Spleen (tissue), 11 donors: ENCODE measurements at regions not wholly inside any gene's neighbourhood (a gene's known extent, or its start where the extent isn't known, plus 50 kb on each side); places are given as distances from the start of the nearest gene placed in this dataset.

Experiments
- DNase-seq: peaks from one replicate; pipeline ENCODE4 v3.0.0-alpha.2; 2020
- H3K27ac ChIP-seq, 8 donors: fragments of 200-600 bp; sonication (generic) in 7 of 8; 1 replicate in 4 of 8; 2 replicates in 4 of 8; pipeline versions ENCODE4 v1.5.0 to v1.8.0; 2016 to 2021; ENCODE audit warnings: inconsistent platforms in 4 of 8, mild to moderate bottlenecking in 4 of 8, moderate library complexity in 1 of 8
- H3K27me3 ChIP-seq, 7 donors: fragments of 200-600 bp; sonication (generic) in 6 of 7; replicated peaks in 1 of 7; 1 replicate in 4 of 7; 2 replicates in 3 of 7; pipeline versions ENCODE4 v1.5.0 to v1.8.0; 2016 to 2021; ENCODE audit warnings: inconsistent platforms in 3 of 7, mild to moderate bottlenecking in 1 of 7
- H3K36me3 ChIP-seq, 6 donors: fragments of 200-600 bp; sonication (generic) in 5 of 6; 1 replicate in 4 of 6; 2 replicates in 2 of 6; pipeline versions ENCODE4 v1.5.0 to v1.8.0; 2016 to 2021; ENCODE audit warnings: inconsistent platforms in 2 of 6
- H3K4me1 ChIP-seq, 6 donors: fragments of 200-600 bp; sonication (generic) in 5 of 6; 1 replicate in 3 of 6; 2 replicates in 3 of 6; pipeline versions ENCODE4 v1.5.0 to v1.8.0; 2016 to 2021; ENCODE audit warnings: inconsistent platforms in 3 of 6
- H3K4me3 ChIP-seq, 8 donors: fragments of 200-600 bp; sonication (generic) in 7 of 8; 1 replicate in 4 of 8; 2 replicates in 4 of 8; pipeline versions ENCODE4 v1.5.0 to v1.8.0; 2016 to 2021; ENCODE audit warnings: inconsistent platforms in 4 of 8, mild to moderate bottlenecking in 4 of 8, moderate library complexity in 2 of 8
- H3K9me3 ChIP-seq, 8 donors: fragments of 200-600 bp; sonication (generic) in 7 of 8; 1 replicate in 4 of 8; 2 replicates in 4 of 8; pipeline versions ENCODE4 v1.5.0 to v1.8.0; 2016 to 2021; ENCODE audit warnings: inconsistent platforms in 4 of 8
- POLR2A ChIP-seq, 3 donors: fragments of 450-650 bp; IDR thresholded peaks; one replicate each; pipeline ENCODE4 v1.5.1; 2017; ENCODE audit warnings: antibody characterized with exemption in 3 of 3, mild to moderate bottlenecking in 1 of 3
- POLR2AphosphoS5 ChIP-seq, 3 donors: sonication (generic); formaldehyde crosslinking; IDR thresholded peaks; one replicate each; pipeline ENCODE4 v1.5.1; 2017; ENCODE audit warnings: antibody characterized with exemption in 3 of 3
- WGBS, 5 donors: extraction: QIAGEN DNeasy Blood & Tissue Kit in 3 of 5; methylation state at CpG; one replicate each; pipeline versions ENCODE4 v1.1.5 to v1.1.7; 2013 to 2018; 5-methylcytosine and 5-hydroxymethylcytosine counted together
- intact Hi-C: fragments of 100-400 bp; cut with DNase I; formaldehyde crosslinking; loops from one replicate; pipeline ENCODE4 v1.15.0; 2023; ENCODE audit warnings: low total_unique reads
- TF ChIP-seq, protein P1 (sequence below), 11 experiments: fragments of 200-600 bp in 7 of 11; fragments of 450-650 bp in 4 of 11; sonication (generic) in 4 of 11; IDR thresholded peaks in 8 of 11; conservative IDR thresholded peaks in 3 of 11; 1 replicate in 7 of 11; 2 replicates in 4 of 11; pipeline versions ENCODE4 v1.4.0 to v1.8.0; 2016 to 2021; ENCODE audit warnings: antibody characterized with exemption in 11 of 11, inconsistent platforms in 4 of 11, mild to moderate bottlenecking in 1 of 11
- donor health status: healthy with polysubstance abuse.
- donor health status: DM: no; HTN: no; CAD: no; lungs with moderate emphysema.
- donor health status: DM: no; HTN: no; CAD: no.
- donor health status: Bipolar disorder and iron deficiency.
- donor health status: healthy.
- donor health status: DM: no; HTN: no; CAD: no.
- donor health status: DM: yes; HTN: yes; CAD: no.

DNA sequence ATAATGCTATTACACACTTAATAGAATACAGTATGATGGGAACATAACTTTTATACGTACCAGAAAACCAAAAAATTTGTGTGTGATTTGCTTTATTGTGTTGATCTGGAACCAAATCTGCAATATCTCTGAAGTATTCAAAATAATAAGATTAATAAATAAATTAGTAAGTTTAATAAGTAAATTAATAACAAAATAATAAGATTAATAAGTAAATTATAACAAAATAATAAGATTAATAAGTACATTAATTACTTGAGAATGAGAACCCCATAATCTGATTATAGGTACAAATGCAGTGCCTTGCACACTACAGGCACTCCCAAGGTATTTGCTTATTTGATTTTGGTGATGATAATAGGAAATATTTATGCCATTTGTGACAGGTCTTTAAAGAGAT, 267.4 kb downstream of the ZNF326 start:
- intact Hi-C loops, result no loop called here
- WGBS, 5 donors, result 85 to 100% (median 89%) methylated on average over 1 of the region's 1 CpG
- H3K36me3 ChIP-seq, result no peaks in the 10 kb centered on the region
- H3K9me3 ChIP-seq, result no peaks in the 10 kb centered on the region
- no peak for TF ChIP-seq POLR2A (IDR thresholded peaks at IDR 0.05)
- TF ChIP-seq POLR2AphosphoS5 (IDR thresholded peaks at IDR 0.05), result no peak
- TF ChIP-seq, protein P1, sequence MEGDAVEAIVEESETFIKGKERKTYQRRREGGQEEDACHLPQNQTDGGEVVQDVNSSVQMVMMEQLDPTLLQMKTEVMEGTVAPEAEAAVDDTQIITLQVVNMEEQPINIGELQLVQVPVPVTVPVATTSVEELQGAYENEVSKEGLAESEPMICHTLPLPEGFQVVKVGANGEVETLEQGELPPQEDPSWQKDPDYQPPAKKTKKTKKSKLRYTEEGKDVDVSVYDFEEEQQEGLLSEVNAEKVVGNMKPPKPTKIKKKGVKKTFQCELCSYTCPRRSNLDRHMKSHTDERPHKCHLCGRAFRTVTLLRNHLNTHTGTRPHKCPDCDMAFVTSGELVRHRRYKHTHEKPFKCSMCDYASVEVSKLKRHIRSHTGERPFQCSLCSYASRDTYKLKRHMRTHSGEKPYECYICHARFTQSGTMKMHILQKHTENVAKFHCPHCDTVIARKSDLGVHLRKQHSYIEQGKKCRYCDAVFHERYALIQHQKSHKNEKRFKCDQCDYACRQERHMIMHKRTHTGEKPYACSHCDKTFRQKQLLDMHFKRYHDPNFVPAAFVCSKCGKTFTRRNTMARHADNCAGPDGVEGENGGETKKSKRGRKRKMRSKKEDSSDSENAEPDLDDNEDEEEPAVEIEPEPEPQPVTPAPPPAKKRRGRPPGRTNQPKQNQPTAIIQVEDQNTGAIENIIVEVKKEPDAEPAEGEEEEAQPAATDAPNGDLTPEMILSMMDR (IDR thresholded peaks at IDR 0.05 in 8 of 11, conservative IDR thresholded peaks at IDR 0.05 in 3 of 11), result no peak
- H3K4me1 ChIP-seq, result no peaks in the 10 kb centered on the region
- no peak overlapping the region for H3K4me3 ChIP-seq
- H3K27me3 ChIP-seq, result no peaks in the 10 kb centered on the region
- DNase-seq, result no peak
- H3K27ac ChIP-seq, result no peak overlapping the region

DNA sequence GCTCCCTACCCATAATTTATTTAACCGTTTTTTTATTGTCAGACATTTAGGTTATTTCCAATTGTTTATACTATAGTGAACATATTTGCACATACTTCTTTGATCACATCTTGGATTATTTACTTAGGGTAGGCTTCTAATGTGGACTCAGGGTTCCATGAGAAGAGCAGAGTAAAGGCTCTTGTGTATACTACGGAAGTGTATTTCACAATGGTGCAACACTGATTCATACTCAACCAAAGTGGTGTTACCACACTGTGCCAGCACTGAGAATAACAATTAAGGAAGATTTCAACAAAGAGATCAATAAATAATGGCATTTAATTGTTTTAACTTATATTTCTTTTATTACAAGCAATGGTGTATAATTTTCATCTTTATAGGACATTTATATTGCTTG, 251.2 kb downstream of the ZNF326 start:
- 89 to 99% (median 90%) methylated on average over 2 of the region's 2 CpGs for WGBS, 5 donors
- intact Hi-C loops, result no loop called here

GRCh38 chr1:90236493-90236892, 241.6 kb downstream of the ZNF326 start:
- TF ChIP-seq, protein P1 (IDR thresholded peaks at IDR 0.05 in 8 of 11, conservative IDR thresholded peaks at IDR 0.05 in 3 of 11), result no peak
- TF ChIP-seq POLR2AphosphoS5 (IDR thresholded peaks at IDR 0.05) (no peak), POLR2A (IDR thresholded peaks at IDR 0.05) (no peak)

More for the DNA sequence above, 251.2 kb downstream of the ZNF326 start:
- no peak for DNase-seq
- H3K27me3 ChIP-seq, result no peaks in the 10 kb centered on the region
- no peak for TF ChIP-seq POLR2AphosphoS5 (IDR thresholded peaks at IDR 0.05)
- TF ChIP-seq, protein P1 (IDR thresholded peaks at IDR 0.05 in 8 of 11, conservative IDR thresholded peaks at IDR 0.05 in 3 of 11), result no peak
- no peak for TF ChIP-seq POLR2A (IDR thresholded peaks at IDR 0.05)
- no peak overlapping the region for H3K27ac ChIP-seq
- H3K9me3 ChIP-seq, result peaks cover 0 to 25% (median 18%) of the 10 kb centered on the region in 8 donors
- no peaks in the 10 kb centered on the region for H3K4me1 ChIP-seq
- no peak overlapping the region for H3K4me3 ChIP-seq
- no peaks in the 10 kb centered on the region for H3K36me3 ChIP-seq

DNA sequence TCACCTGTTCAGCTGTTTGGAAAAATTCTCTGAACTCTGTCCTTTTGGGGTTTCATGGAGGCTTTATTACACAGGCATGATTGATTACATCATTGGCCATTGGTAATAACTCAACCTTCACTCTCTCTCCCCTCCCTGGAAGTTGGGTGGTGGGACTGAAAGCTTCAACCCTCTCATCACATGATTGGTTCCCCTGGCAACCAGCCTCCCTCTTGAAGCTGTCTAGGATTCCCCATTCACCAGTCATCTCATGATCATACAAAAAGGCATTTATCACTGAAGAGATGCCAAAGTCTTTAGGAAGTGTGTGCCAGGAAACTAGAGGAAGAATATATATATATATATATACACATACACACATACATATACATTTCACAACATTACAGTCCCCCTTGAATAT, 228.5 kb downstream of the ZNF326 start:
- Histone ChIP-seq H3K4me3 (no peak overlapping the region), H3K36me3 (no peaks in the 10 kb centered on the region), H3K27me3 (peaks cover 0 to 9% (median 0%) of the 10 kb centered on the region in 7 donors), H3K27ac (no peak overlapping the region), H3K4me1 (no peaks in the 10 kb centered on the region), H3K9me3 (peaks cover 0 to 32% (median 23%) of the 10 kb centered on the region in 8 donors)
- TF ChIP-seq POLR2AphosphoS5 (IDR thresholded peaks at IDR 0.05) (no peak), POLR2A (IDR thresholded peaks at IDR 0.05) (no peak)
- TF ChIP-seq, protein P1 (IDR thresholded peaks at IDR 0.05 in 8 of 11, conservative IDR thresholded peaks at IDR 0.05 in 3 of 11), result no peak
- no peak for DNase-seq
- intact Hi-C loops, result no loop called here

More at GRCh38 chr1:90236493-90236892, 241.6 kb downstream of the ZNF326 start:
- DNase-seq, result no peak
- intact Hi-C loops, result no loop called here
- Histone ChIP-seq H3K27ac (no peak overlapping the region), H3K4me1 (no peaks in the 10 kb centered on the region), H3K36me3 (no peaks in the 10 kb centered on the region), H3K4me3 (no peak overlapping the region), H3K27me3 (no peaks in the 10 kb centered on the region), H3K9me3 (peaks cover 0 to 16% (median 2%) of the 10 kb centered on the region in 8 donors)
- 88 to 94% (median 91%) methylated on average over 6 of the region's 6 CpGs for WGBS, 5 donors
